Mucosa of rectum (tissue), 2 donors: ENCODE measurements at regions not wholly inside any gene's neighbourhood (a gene's known extent, or its start where the extent isn't known, plus 50 kb on each side); places are given as distances from the start of the nearest gene placed in this dataset.

ENCODE experiments used
- H3K27ac ChIP-seq, 2 donors: one replicate each; pipeline ENCODE4 v1.7.0; 2013; ENCODE audit warnings: inconsistent platforms in 2 of 2, low read depth in 2 of 2, low read length in 2 of 2
- H3K27me3 ChIP-seq, 2 donors: one replicate each; pipeline ENCODE4 v1.7.0; 2013; ENCODE audit warnings: low read length in 2 of 2; ENCODE audit not compliant: control insufficient read depth in 2 of 2, insufficient read depth in 2 of 2
- H3K36me3 ChIP-seq, 2 donors: one replicate each; pipeline ENCODE4 v1.7.0; 2013; ENCODE audit warnings: low read length in 2 of 2; ENCODE audit not compliant: control insufficient read depth in 2 of 2, insufficient read depth in 2 of 2
- H3K4me1 ChIP-seq, 2 donors: one replicate each; pipeline ENCODE4 v1.7.0; 2013; ENCODE audit warnings: low read length in 2 of 2, mild to moderate bottlenecking in 1 of 2; ENCODE audit not compliant: control insufficient read depth in 2 of 2, insufficient read depth in 2 of 2
- H3K4me3 ChIP-seq, 2 donors: one replicate each; pipeline ENCODE4 v1.7.0; 2013; ENCODE audit warnings: low read length in 2 of 2
- H3K9ac ChIP-seq, 2 donors: one replicate each; pipeline ENCODE4 v1.7.0; 2013; ENCODE audit warnings: low read length in 2 of 2, low read depth in 1 of 2, mild to moderate bottlenecking in 1 of 2
- H3K9me3 ChIP-seq, 2 donors: one replicate each; pipeline ENCODE4 v1.7.0; 2013; ENCODE audit warnings: low read length in 2 of 2; ENCODE audit not compliant: control insufficient read depth in 2 of 2
- donor health status: healthy.
- donor health status: Normal muscosa, but diverticular disease.

DNA sequence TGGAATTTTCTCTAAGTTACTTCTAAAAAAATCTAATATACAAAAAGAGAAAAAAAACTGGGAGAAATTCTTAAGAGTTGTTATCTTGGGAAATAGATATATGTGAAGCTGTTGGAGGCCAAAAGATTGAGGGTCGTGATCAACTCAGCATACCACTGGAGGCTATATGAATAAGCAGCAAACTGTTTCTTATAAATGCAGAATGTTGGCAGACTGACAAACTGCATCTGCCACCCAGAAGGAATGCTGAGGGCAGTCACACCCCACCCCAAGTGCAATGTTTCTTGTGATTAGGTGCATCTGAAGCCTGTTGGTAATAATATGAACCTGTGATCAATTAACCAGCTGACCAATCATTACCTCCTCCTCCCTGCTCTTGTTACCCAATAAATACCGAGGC, 818.6 kb upstream of the MGAT4C start:
- Histone ChIP-seq H3K4me1 (no peaks in the 10 kb centered on the region), H3K27ac (no peak overlapping the region), H3K36me3 (no peaks in the 10 kb centered on the region), H3K4me3 (no peak overlapping the region), H3K9ac (no peak overlapping the region), H3K9me3 (peaks cover 0 to 2% of the 10 kb centered on the region in 2 donors), H3K27me3 (no peaks in the 10 kb centered on the region)

DNA sequence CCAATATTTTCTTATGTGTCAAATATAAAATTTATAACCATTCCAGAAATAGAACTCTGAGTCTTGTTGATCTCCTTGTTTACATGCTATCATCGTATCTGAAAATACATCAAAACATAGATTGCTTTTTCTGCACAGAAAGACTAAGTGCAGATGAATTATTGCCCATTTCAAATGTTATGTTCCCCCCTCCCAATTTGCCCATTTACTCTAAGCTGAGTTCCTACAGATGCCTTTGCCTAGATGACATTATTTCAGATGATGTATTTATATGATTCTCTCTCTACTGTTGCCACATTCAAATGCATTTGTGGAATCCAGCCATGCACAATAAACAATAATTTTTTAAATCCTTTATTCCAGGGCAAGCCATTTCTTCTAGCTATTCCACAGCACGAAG, 810.1 kb upstream of the MGAT4C start:
- H3K9ac ChIP-seq: no peak overlapping the region
- H3K27me3 ChIP-seq: no peaks in the 10 kb centered on the region
- H3K4me1 ChIP-seq: no peaks in the 10 kb centered on the region
- H3K9me3 ChIP-seq: no peaks in the 10 kb centered on the region
- H3K36me3 ChIP-seq: no peaks in the 10 kb centered on the region
- H3K27ac ChIP-seq: no peak overlapping the region
- no peak overlapping the region for H3K4me3 ChIP-seq

DNA sequence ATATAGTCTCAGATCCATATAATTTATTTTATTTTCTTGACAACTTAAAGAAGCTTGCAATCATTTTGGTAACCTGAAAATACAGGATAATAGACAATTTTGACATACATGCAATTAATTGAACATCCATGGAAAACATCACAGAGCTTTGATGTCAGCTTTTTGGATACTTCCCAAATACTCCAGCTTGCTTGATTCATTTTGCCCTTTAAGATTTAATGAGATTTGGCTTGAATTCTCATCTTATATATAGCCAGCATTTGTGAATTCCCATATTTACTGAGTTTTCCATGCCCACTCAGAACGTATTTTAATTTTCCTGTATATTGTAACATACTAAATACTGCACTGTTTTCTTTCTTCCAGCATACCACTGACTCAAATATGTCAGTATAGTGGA, 803.0 kb upstream of the MGAT4C start:
- Histone ChIP-seq H3K36me3 (no peaks in the 10 kb centered on the region), H3K4me3 (no peak overlapping the region), H3K9ac (no peak overlapping the region), H3K4me1 (no peaks in the 10 kb centered on the region), H3K27me3 (no peaks in the 10 kb centered on the region), H3K27ac (no peak overlapping the region), H3K9me3 (no peaks in the 10 kb centered on the region)

DNA sequence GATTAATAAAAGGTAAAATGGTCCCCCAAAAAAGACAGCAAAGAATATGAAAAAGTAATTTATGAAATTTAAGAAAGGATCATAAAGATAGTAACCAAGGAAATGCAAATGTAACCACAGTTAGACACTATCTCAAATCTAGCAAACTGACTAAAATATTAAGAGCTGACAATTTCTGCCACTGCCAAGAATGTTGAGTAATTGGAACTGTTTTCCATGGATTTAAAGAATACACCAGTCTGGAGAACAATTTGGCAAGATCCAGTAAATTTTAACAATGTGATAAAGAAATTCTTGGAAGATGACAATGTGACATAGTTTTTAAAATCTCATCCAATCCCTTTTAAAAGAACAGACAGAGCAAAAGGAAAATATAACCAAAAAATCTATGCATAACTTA, 798.0 kb upstream of the MGAT4C start:
- Histone ChIP-seq H3K4me3 (no peak overlapping the region), H3K9me3 (no peaks in the 10 kb centered on the region), H3K27me3 (no peaks in the 10 kb centered on the region), H3K4me1 (no peaks in the 10 kb centered on the region), H3K36me3 (no peaks in the 10 kb centered on the region), H3K9ac (no peak overlapping the region), H3K27ac (no peak overlapping the region)

DNA sequence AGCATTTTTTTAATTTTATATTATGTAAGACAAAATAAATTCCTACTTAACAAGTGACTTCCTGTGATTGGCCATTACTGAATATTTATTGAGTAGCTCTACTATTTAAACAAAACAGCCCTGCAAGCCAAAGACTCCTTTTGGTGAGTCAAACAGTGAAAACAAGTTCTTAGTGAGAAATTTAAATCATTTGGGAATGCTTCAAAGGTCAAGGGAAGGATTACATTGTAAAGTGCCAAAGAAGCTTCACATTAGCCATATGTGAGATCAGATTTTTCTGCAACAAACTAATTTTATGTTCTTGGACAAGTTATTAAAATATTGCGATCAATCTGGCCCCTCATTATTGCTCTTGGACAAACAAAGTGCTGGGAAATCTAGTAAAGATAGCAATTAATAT, 795.4 kb upstream of the MGAT4C start:
- Histone ChIP-seq H3K27ac (no peak overlapping the region), H3K4me3 (no peak overlapping the region), H3K36me3 (no peaks in the 10 kb centered on the region), H3K9ac (no peak overlapping the region), H3K9me3 (no peaks in the 10 kb centered on the region), H3K4me1 (no peaks in the 10 kb centered on the region), H3K27me3 (no peaks in the 10 kb centered on the region)

DNA sequence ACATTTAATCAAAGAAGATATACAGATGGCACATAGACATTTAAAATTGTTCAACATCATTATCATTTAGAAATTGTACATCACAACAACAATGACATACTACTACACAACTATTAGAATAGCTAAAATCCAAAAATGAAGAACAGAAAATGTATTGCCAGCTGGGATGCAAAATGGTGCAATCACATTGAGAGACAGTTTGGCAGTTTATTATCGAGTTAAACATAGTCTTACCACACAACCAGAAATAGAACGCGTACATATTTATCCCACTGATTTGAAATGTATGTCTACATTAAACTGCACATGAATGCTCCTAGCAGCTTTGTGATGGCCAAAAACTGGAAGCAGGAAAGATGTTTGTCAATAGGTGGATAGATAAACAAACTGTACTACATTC, 791.5 kb upstream of the MGAT4C start:
- Histone ChIP-seq H3K9ac (no peak overlapping the region), H3K9me3 (peaks cover 0 to 2% of the 10 kb centered on the region in 2 donors), H3K27ac (no peak overlapping the region), H3K36me3 (no peaks in the 10 kb centered on the region), H3K4me1 (no peaks in the 10 kb centered on the region), H3K4me3 (no peak overlapping the region), H3K27me3 (no peaks in the 10 kb centered on the region)

DNA sequence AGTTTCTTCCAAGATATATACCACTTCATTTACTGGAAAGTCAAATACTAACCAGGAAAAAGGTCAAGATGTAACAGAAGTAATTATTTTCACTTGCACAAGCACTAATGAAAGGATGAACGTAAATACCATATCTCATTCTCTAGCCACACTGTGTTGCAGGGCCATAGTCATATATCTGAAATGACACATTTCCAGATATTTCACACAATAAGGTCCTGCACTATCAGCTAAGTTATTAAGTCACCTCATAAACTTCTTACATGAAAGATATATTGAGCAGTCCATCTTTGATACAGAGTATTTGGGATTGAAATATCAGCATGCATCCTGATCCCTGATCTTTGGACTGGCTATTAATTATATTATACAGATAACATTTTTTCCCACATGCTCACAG, 783.3 kb upstream of the MGAT4C start:
- Histone ChIP-seq H3K27ac (no peak overlapping the region), H3K36me3 (no peaks in the 10 kb centered on the region), H3K4me3 (no peak overlapping the region), H3K27me3 (no peaks in the 10 kb centered on the region), H3K9me3 (peaks cover 0 to 2% of the 10 kb centered on the region in 2 donors), H3K4me1 (no peaks in the 10 kb centered on the region), H3K9ac (no peak overlapping the region)

DNA sequence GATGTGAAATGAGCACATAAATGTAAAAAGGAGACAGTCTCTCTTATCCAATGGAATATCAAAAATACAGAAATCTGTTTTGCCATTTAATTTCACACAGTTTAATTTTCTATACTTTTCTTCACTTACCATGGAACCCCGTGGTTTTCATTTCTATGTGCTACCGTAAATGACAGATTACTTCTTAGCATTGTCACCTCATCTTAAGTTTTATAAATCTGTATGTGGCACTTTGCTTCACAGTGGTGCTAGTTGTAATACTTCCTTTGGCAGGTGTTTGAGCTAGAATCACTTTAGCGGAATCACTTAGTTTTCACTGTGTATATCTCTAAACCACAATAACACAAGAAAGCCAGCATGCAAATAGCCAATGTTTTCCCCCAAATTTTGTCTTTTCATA, 781.9 kb upstream of the MGAT4C start:
- Histone ChIP-seq H3K4me1 (no peaks in the 10 kb centered on the region), H3K4me3 (no peak overlapping the region), H3K9ac (no peak overlapping the region), H3K27ac (no peak overlapping the region), H3K9me3 (no peaks in the 10 kb centered on the region), H3K36me3 (no peaks in the 10 kb centered on the region), H3K27me3 (no peaks in the 10 kb centered on the region)

DNA sequence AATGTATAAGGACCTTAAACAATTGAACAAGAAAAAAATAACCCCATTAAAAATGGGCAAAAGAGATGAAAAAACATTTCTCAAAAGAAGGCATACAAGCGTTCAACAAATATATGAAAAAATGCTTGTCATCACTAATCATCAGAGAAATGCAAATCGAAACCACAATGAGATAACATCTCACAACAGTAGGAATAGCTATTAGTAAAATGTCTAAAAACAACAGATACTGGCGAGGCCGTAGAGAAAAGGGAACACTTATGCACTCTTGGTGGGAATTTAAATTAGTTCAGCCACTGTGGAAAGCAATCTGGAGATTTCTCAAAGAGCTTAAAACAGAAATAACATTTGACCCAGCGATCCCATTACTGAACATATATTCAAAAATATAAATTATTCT, 769.8 kb upstream of the MGAT4C start:
- Histone ChIP-seq H3K4me1 (no peaks in the 10 kb centered on the region), H3K27ac (no peak overlapping the region)

DNA sequence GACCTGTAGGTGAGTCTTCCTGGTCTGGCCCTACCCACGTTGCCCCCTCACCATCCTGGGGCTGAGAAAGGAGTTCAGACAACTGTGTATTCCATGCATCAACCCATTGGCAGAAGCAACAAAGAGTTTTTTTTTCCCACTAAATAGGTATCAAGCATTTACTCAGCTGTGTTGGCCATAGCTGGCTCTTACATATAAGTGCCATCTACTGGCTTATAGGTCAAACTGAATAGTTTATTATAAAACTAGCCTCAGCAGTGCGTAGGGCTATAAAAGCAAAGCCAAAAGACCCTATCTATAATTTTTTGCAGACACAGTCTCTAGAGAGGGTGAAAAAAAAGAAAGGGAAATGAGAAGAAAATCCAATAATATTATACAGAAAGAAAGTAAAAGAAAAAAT, 765.2 kb upstream of the MGAT4C start:
- no peaks in the 10 kb centered on the region for H3K36me3 ChIP-seq
- no peak overlapping the region for H3K9ac ChIP-seq
- H3K4me1 ChIP-seq: no peaks in the 10 kb centered on the region
- H3K4me3 ChIP-seq: no peak overlapping the region
- H3K9me3 ChIP-seq: peaks cover 4 to 5% of the 10 kb centered on the region in 2 donors
- H3K27me3 ChIP-seq: no peaks in the 10 kb centered on the region
- H3K27ac ChIP-seq: no peak overlapping the region

More for the DNA sequence above, 769.8 kb upstream of the MGAT4C start:
- H3K9ac ChIP-seq: no peak overlapping the region
- no peaks in the 10 kb centered on the region for H3K36me3 ChIP-seq
- peaks cover 0 to 4% of the 10 kb centered on the region in 2 donors for H3K9me3 ChIP-seq
- H3K4me3 ChIP-seq: no peak overlapping the region
- H3K27me3 ChIP-seq: no peaks in the 10 kb centered on the region

DNA sequence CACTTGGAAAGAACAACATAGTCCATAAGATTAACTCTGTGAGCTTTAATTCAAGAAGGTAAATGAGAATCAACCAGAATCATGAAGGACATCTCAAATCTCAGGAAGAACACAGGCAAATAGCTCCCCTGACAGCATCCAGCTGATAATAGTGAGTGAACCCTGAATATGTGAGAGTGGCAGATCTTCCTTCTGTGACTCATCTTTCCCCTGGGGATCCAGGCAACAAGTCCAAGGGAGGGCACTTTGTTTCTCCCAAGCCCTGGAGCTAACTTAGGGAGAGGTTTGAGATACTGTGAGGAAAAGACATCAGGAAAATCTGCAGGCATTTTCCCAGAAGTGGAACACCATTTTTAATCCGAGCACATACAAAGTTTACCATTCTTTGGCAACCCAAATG, 763.9 kb upstream of the MGAT4C start:
- H3K27ac ChIP-seq: no peak overlapping the region
- no peaks in the 10 kb centered on the region for H3K4me1 ChIP-seq
- no peak overlapping the region for H3K4me3 ChIP-seq
- peaks cover 4 to 5% of the 10 kb centered on the region in 2 donors for H3K9me3 ChIP-seq
- no peaks in the 10 kb centered on the region for H3K36me3 ChIP-seq
- H3K9ac ChIP-seq: no peak overlapping the region
- no peaks in the 10 kb centered on the region for H3K27me3 ChIP-seq
